ENCODE measurements at regions not wholly inside any gene's neighbourhood (a gene's known extent, or its start where the extent isn't known, plus 50 kb on each side); places are given as distances from the start of the nearest gene placed in this dataset.
"Not testable (repeated sequence)": the region's sequence is repeated elsewhere in the genome, so short reads cannot be mapped to it uniquely, and the experiment has no call there.

DNA sequence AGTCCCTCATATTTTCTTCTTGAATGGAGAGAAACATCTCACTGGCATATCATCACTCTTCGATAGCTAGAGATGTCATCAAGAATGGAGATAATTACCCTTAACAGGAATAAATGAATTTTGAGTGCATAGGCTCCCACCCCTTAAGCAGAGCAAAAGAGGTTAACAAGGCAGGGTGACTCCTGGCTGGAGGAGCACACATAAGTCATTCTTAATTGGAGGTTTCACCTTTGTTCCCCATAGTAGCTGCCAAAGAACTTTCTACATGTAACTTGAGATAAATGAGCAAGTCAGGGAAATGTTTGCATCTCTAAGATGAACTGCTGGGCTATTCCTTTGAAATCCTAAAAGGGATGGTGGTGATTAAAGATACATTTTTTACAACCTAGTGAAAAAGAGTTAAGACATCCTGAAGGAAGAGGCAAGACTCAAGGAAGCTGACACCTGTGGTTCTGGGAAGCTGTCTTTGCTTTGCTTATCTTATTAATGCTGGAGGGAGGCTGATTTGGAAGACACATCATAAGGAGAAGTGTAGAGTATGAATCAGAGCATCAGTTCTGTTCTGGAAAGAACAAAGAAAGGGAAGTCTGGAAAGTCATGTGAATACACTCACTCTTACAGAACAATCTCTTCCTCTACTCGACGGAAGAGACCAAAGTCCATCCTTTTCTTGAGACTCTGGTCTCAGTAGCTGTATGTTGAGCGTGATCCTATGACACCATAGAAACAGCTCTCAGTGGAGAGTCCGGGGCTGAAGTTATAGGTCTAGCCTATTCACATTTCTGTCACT lies 326.3 kb downstream of the OSTF1 start:
- no peak for DNase-seq

DNA sequence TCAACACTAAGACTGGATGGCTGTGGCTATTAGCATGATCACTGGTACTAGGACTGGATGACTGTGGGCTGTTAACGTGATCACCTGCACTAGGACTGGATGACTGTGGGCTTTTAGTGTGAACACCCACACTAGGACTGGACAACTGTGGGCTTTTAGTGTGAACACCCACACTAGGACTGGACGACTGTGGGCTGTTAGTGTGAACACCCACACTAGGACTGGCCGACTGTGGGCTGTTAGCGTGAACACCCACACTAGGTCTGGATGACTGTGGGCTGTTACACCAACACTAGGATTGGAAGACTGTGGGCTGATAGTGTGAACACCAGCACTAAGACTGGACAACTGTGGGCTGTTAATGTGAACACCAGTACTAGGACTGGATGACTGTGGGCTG lies 329.2 kb downstream of the OSTF1 start:
- no peak for DNase-seq

GRCh38 chr9:75418518-75418917 lies 330.2 kb downstream of the OSTF1 start:
- DNase-seq: no peak

DNA sequence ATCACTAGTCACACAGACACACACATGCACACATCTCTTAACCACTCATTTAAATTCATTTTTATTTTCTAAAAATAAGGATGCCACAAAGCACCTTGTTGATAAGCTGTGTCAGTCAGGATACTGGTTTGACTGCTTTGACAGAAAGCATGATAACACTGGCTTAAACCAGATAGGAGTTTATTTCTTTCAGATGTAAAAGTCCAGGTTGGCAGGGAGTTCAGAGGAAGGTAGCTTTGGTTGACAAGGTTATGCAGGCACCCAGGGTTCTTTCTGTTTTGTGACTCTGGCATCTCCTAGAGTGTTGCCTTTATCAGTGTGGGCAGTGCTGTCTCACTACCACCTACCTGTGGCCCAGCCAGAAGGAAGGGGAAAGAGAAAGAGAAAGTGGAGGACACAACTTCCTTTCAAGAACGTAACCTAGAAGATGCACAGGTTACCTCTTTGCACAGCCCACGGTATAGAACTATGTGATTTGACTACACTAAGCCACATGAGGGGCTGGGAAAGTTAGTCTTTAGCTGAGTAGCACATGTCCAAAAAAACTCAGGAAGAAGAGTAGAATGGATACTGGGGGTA lies 334.7 kb downstream of the OSTF1 start:
- no peak for DNase-seq

- no peak for DNase-seq
Measured at GRCh38 chr9:75429531-75430475, 341.5 kb downstream of the OSTF1 start.

DNA sequence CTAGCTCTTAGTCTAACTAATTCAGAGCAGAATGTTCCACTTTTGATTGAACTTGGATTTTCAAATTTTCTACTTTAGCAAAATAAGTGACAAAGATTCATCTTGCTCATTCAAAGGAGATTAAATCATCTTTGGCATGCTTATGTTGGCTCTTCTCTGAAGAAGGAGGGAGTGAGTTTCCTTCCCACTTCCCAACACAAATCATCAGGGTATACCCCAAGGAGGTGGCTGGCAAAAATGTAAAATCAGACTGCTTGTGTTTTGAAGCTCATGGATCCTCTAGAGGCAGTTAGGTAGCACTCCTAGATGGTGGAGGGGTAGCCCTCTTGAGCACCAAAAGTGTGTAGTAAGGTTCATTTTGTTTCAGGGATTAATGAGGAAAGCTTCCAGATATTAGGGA lies 343.1 kb downstream of the OSTF1 start:
- no peak for DNase-seq

GRCh38 chr9:75432386-75432785 lies 344.1 kb downstream of the OSTF1 start:
- no peak for DNase-seq

- DNase-seq: no peak
Measured at GRCh38 chr9:75432888-75433287, 344.6 kb downstream of the OSTF1 start.

DNA sequence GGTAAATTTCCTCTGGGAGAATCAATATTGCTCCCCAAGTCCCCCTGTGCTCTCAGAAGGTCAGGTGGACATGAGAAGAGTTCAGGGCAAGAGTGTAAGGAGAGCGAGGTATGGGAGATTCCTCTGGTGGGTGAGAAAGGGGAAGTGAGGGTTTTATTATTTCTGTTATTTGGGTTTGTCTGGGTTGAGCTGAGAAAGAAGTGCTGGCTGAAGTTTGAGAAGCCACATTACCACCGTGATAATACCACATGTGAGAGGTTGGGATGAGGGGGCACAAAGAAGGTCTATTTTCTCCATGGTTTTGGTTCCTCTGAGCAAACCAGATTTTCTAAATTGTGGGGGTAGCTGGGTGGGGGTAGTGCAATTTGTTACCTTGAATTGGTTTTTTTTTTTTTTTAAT lies 350.4 kb downstream of the OSTF1 start:
- no peak for DNase-seq

GRCh38 chr9:75440914-75441313 lies 352.6 kb downstream of the OSTF1 start:
- no peak for DNase-seq

DNA sequence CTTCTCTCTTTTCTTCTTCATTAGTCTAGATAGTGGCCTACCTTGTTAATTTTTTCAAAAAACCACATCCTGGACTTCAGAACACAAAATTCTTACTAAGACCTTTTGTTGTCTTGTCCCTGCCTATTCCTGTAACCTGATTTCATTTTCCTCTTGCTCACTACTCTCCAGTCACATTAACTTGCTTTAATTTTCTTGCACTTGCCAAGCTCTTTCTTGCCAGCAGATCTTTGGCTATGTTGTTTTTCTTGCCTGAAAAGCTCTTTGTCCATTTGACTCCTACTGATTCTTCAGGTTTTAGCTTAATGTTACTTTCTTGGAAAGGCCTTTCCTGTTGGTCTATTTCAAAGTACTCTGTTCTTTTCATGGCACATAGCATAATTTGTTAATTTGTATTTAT lies 356.8 kb downstream of the OSTF1 start:
- no peak for DNase-seq

- DNase-seq: no peak
Measured at GRCh38 chr9:75447281-75447680, 359.0 kb downstream of the OSTF1 start.

- no peak for DNase-seq
Measured at GRCh38 chr9:75448281-75448680, 360.0 kb downstream of the OSTF1 start.

- no peak for DNase-seq
Measured at GRCh38 chr9:75448955-75449354, 360.6 kb downstream of the OSTF1 start.

GRCh38 chr9:75451045-75451444 lies 362.7 kb downstream of the OSTF1 start:
- no peak for DNase-seq

GRCh38 chr9:75451505-75451904 lies 363.2 kb downstream of the OSTF1 start:
- DNase-seq: no peak

DNA sequence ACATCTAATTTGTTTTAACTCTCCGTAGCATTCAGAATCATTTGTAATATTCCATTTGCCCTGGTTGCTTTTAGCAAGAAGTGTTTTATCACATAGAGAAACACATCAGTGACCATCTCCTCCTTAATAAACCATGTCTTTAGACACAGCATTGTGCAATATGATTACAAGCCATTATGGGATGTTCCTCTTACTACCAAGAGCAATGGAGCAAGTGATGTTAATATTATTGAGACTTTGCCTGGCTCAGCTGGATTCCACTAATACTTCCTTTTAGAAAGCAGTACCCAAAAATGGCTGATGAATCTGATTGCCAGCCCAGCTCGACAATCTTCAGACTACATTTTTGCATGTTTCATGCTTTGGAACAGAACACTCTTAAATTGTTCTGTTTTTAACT lies 364.2 kb downstream of the OSTF1 start:
- DNase-seq: no peak

DNA sequence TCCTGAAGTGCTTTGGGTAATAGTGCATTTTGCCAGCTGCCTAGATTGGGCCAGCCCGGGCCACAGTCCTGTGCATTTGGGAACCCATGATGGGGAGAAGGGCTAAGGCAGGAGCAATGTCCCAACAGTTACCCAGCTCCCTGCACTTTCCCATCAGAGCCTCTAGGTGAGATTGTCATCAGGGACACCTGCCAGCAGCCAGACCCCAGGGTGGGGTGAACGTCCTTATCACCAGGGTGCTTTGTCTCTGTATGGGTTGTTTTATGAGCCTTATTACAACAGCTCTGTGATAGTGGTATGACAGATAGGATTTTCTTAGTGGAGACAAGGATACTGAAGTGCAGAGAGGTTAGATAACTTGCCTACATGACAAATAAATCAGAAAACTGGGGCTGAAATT lies 365.7 kb downstream of the OSTF1 start:
- DNase-seq: no peak

GRCh38 chr9:75454891-75455290 lies 366.6 kb downstream of the OSTF1 start:
- DNase-seq: no peak

DNA sequence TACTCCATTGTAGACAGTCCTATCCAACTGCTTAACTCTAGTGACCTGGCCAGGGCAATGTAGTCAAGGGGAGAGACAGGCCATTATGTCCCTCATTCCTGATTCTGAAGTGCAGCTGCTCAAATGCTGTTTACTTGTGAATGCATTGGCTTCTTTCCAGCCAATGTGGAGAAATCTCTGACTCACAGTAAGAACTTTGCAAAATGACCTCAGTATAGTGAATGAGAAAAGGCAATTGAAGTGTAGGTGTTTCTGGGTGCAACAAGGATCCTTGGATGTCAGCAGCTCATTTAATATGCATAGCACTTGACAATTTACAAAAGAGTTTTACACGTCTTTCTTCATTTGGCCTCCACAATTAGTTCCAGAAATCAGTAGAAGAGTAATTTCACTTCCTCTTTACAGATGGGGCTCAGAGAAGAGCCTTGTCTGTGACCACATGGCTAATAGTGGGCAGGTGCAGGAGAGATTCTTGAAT lies 367.2 kb downstream of the OSTF1 start:
- DNase-seq: no peak

GRCh38 chr9:75456698-75457097 lies 368.4 kb downstream of the OSTF1 start:
- DNase-seq: no peak

DNA sequence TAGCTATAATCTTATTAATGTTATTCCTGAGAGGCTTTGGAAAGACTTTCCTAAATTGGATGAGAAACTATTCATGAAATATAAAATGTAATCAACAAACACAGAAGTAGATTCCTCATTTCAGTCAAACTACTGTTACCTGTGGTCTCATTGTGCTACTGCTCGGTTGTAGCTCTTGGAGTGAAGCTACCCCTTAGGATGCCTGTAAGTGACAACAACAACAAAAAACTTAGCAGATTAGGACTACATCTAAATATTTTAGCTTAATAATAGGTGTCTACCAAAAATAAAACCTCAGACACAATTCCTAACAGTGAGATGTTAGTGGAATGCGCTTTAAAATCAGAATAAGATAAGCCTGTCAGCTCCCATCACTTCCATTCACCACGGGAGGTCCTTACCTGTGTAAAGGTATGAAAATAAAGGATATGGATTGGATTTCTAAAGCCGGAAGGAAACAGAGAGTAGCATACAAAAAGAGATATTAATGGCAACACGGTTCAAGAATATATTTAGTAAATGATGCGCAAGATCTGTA lies 369.2 kb downstream of the OSTF1 start:
- DNase-seq: no peak

DNA sequence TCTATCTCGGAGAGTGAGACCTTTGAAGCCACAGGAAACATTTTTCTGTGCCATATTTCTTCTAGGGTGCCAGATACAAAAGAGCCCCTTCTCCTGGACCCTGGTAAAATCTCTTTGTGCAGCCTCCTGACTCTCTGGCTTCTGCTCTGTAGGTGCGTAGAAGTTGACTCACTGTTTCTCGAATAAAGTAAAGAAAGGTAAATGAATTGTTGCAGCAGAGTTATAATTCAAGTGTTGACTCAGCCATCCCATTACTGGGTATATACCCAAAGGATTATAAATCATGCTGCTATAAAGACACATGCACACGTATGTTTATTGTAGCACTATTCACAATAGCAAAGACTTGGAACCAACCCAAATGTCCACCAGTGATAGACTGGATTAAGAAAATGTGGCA lies 371.0 kb downstream of the OSTF1 start:
- not testable (repeated sequence) for DNase-seq

Measured in COR-L47 (cell line).